ENCODE measurements at regions not wholly inside any gene's neighbourhood (a gene's known extent, or its start where the extent isn't known, plus 50 kb on each side); places are given as distances from the start of the nearest gene placed in this dataset.

- Histone ChIP-seq H3K27me3 (ENCODE audit: control insufficient read depth in 1 of 2, insufficient read depth in 2 of 2, low read length in 2 of 2) (no peaks in the 10 kb centered on the region), H3K4me3 (replicated peaks in 1 of 3; ENCODE audit: insufficient read depth in 1 of 3, low read depth in 2 of 3, low read length in 3 of 3) (no peak overlapping the region), H3K4me1 (ENCODE audit: insufficient read depth, low read length) (no peaks in the 10 kb centered on the region), H3K79me2 (ENCODE audit: insufficient read depth, low read length) (no peaks in the 10 kb centered on the region), H4K20me1 (ENCODE audit: insufficient read depth, low read length) (no peaks in the 10 kb centered on the region), H3K9me3 (ENCODE audit: low read length) (no peaks in the 10 kb centered on the region), H3K27ac (ENCODE audit: extremely low read length, insufficient read depth, low read length) (no peak overlapping the region), H3K36me3 (replicated peaks in 1 of 2; ENCODE audit: control insufficient read depth in 1 of 2, insufficient read depth in 2 of 2, low read length in 2 of 2) (no peaks in the 10 kb centered on the region), H3K9ac (ENCODE audit: insufficient read depth, low read depth, low read length) (no peak overlapping the region), H3K4me2 (ENCODE audit: low read depth, low read length) (no peak overlapping the region), H2AFZ (ENCODE audit: low read length) (no peak overlapping the region)
- WGBS (ENCODE audit: low lambda C conversion rate) = 3% methylated on average over 5 of the region's 5 CpGs
- intact Hi-C loops (cut with micrococcal nuclease; ENCODE audit: unreplicated experiment) (no loop called here), in situ Hi-C loops (cut with HindIII; ENCODE audit: extremely low pct_ligation_motif_present, low pct_unique_long_range_greater_than_20kb) (no loop called here)
- ChIA-PET CTCF (ENCODE audit: low intra/inter-chr PET ratio, low total read pairs) (no interaction called here), POLR2A (no interaction called here)
- FAIRE-seq = no peak
- BruUV-seq (replicated peaks) = no TSS peak
- TF ChIP-seq CBX1 (IDR thresholded peaks at IDR 0.05; ENCODE audit: low read depth) (no peak), HMG20A (CRISPR knock-in tag; IDR thresholded peaks at IDR 0.05; ENCODE audit: borderline replicate concordance) (no peak), ZNF280B (CRISPR knock-in tag; IDR thresholded peaks at IDR 0.05; ENCODE audit: borderline replicate concordance) (no peak), ATF2 (CRISPR knock-in tag; IDR thresholded peaks at IDR 0.05) (no peak), SALL2 (CRISPR knock-in tag; IDR thresholded peaks at IDR 0.05) (no peak), CENPX (CRISPR knock-in tag; IDR thresholded peaks at IDR 0.05) (no peak), TCF12 (IDR thresholded peaks at IDR 0.05) (no peak), TCF12 (CRISPR knock-in tag; IDR thresholded peaks at IDR 0.05) (no peak), ARNTL (CRISPR knock-in tag; IDR thresholded peaks at IDR 0.05) (no peak), GZF1 (CRISPR knock-in tag; IDR thresholded peaks at IDR 0.05) (no peak), POLR2AphosphoS2 (IDR thresholded peaks at IDR 0.05; ENCODE audit: low read depth, low read length) (no peak)
- DNase-seq (ENCODE audit: low spot score) = no peak
- ATAC-seq = no peak
Measured at GRCh38 chr7:15084368-15084767, 181.8 kb upstream of the DGKB start.

All from HepG2 (cell line).